ENCODE measurements at regions not wholly inside any gene's neighbourhood (a gene's known extent, or its start where the extent isn't known, plus 50 kb on each side); places are given as distances from the start of the nearest gene placed in this dataset.
"Not testable (repeated sequence)": the region's sequence is repeated elsewhere in the genome, so short reads cannot be mapped to it uniquely, and the experiment has no call there.

- no peak for DNase-seq (ENCODE audit: low spot score)
Measured at GRCh38 chr17:37859451-37859850, 64.8 kb upstream of the TBC1D3K start.

DNA sequence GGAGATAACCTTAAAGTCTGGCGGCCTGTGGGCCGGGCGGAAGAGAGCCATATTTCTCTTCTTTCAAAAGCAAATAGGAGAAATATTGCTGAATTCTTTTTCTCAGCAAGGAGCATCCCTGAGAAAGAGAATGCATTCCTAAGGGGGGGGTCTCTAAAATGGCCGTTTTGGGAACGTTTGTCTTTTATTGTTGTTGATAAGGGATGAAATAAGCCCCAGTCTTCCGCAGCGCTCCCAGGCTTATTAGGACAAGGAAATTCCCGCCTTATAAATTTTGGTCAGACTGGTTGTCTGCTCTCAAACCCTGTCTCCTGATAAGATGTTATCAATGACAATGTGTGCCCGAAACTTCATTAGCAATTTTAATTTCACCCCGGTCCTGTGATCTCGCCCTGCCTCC, 65.8 kb upstream of the TBC1D3K start:
- not testable (repeated sequence) for DNase-seq (ENCODE audit: low spot score)

GRCh38 chr17:37856245-37856644, 68.0 kb upstream of the TBC1D3K start:
- DNase-seq (ENCODE audit: low spot score): no peak

GRCh38 chr17:37849617-37849972, 74.6 kb upstream of the TBC1D3K start:
- DNase-seq (ENCODE audit: low spot score): no peak

- peak; percentile 75 for DNase-seq (ENCODE audit: low spot score)
Measured at GRCh38 chr17:37848690-37849616, 75.3 kb upstream of the TBC1D3K start.

GRCh38 chr17:37847811-37848331, 76.3 kb upstream of the TBC1D3K start:
- DNase-seq (ENCODE audit: low spot score): no peak

GRCh38 chr17:37847102-37847501, 77.1 kb upstream of the TBC1D3K start:
- DNase-seq (ENCODE audit: low spot score): no peak

GRCh38 chr17:37844977-37845293, 79.3 kb upstream of the TBC1D3K start:
- DNase-seq (ENCODE audit: low spot score): no peak

DNA sequence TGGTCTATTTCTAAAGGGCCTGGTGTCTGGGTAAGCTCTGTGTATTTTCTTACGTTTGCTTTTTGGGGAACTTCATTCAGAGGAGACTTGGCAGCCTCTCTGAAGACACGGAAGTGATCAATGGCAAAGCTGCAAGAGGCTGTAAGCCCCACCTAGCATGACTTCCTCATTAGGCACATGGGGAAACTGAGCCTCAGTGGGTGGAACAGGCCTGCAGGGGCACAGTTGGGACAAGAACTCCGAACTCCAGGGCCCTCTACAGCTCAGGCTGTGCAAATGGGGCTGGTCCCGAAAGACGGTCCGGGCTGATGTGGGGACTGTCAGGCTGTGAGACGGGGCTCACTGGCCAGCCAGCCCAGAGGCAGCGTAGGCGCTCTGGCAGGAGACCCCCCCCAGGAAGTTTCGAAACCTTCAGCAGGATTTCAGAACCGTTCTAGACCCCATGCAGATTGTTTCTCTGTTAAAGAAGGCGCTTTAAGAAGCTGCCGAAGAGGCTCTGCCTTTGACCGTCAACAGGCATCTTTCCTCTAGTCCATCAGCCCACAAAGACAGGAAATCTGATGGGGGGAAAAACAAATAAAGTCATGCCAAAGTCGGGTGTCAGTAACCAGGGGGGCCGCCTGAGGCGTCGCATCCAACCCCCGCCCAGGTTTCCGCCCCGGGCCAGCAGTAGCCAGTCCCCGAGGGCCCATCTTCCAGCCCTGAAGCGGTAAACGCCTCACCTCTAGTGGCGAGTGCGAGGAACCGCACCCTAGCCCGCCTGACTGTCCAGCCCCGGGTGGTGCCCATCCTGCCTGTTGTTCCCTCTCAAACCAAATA, 79.8 kb upstream of the TBC1D3K start:
- peak; percentile 93 for DNase-seq (ENCODE audit: low spot score)

DNA sequence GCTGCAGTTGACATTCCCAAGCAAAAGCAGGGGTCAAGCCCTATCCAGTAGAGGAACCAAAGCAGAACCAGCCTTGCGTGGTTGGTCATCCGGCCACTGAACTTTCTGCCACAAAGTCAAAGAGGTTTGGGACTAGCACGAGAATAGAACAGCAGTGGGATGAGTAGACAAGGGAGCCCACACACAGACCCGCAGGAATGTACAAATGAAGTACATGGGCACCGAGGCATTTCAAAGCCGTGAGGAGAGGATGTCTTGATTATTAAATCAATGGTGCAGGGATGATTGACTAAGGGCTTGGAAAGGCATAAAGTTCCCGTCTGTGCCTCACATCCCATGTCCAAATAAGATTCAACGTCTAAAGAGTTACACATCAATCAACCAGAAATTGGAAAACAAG, 81.8 kb upstream of the TBC1D3K start:
- no peak for DNase-seq (ENCODE audit: low spot score)

- no peak for DNase-seq (ENCODE audit: low spot score)
Measured at GRCh38 chr17:37841232-37841631, 83.0 kb upstream of the TBC1D3K start.

GRCh38 chr17:37840576-37840975, 83.6 kb upstream of the TBC1D3K start:
- DNase-seq (ENCODE audit: low spot score): no peak

DNA sequence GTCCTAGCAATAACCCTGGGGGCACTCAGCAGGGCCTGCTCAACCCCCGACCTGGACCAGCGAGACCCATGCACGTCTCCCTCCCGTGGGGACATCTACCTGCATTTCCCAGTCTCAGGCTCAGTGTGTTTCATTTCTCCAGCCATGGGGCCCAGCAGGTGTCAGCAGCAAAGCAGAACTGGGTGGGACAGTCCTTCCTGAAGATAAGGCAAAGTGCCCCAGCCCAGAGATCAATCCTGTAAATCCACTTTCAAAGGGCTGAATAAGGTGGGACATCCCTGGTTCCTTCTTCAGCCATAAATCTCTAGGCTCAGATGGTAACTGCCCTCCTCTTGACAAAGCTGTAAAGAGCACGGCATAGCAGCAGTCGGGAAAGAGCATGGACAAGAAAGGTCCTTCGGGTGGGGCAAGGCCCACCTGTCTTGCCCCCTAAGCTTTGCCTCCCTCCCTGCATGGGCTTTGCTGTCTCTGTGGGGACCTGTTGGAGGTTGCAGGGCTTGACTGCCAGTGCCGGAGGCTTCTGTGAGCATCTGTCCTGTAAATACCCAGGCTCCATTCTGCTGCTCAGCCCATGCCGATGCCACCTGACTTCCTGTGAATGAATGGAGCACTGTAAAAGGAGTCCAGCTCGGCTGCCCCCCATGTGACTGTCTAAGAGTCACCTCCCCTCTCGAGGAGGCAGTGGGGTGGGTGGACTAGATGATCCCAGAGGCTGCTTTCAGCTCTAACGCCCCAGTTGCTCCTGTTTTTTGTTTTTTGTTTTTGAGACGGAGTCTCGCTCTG, 84.8 kb upstream of the TBC1D3K start:
- DNase-seq (ENCODE audit: low spot score): peak; percentile 81

DNA sequence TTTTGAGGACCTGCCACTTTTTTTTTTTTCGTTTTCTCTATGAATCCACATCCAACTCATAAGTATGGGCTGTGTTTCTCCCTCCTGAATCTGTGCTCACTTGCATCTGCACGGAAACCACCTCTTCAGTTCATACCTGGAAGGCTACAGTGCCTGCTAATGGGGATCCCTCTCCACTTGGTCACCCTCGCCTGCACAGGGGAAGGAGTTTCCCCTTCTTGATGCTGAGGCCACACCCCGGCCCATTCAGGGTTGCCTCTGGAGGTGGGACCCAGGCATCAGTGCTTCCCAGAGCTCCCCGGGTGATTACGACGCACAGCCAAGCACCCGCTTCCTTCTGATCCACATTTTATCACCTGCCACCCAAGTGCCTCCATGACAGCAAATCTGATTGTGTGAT, 85.9 kb upstream of the TBC1D3K start:
- no peak for DNase-seq (ENCODE audit: low spot score)

DNA sequence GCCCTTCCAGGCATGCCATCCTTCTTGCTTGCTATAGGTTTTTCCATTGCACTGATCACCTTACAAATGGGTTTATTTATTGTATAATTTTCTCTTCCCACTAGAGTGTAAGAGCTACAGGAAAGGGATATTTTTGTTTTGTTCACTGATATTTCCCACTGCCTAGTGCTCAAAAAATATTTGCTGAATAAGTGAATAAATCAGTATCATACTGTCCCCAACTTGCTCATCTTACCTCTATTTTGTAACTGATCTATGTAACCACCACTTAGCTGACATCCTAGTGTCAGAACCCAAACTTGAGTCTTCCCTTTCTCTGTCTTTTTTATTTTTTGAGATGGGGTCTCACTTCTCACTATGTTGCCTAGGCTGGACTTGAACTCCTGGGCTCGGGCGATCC, 87.6 kb upstream of the TBC1D3K start:
- no peak for DNase-seq (ENCODE audit: low spot score)

GRCh38 chr17:37834168-37834567, 89.3 kb upstream of the HNF1B start:
- DNase-seq (ENCODE audit: low spot score): no peak

DNA sequence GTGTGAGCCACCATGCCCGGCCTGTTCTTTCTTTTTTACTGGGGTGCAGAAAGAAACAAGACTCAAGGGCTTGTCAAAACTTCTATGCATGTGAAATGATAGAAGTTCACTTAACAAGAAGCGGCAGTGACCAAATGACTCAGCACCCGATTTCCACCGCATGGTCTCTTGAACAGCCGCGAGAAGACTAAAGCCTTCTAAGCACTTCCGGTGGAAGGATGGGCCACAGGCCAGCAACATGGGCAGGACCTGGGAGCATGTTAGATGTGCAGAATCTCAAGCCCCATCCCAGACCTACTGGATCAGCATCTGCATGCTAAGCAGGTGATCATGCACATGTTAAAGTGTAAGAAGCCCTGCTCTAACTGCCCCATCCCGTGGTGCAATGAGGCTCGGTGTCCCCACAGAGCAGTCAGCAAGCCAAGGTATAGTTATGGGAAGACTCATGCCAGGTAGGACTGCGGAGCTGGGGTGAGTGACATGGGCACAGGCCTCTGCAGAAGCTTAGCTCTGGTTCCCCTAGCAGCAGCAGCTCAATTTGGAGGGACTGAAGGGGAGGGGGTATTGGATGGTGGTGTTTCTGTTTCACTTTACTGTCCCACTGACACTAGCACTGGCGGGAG, 88.5 kb upstream of the HNF1B start:
- no peak for DNase-seq (ENCODE audit: low spot score)

GRCh38 chr17:37831986-37832385, 87.1 kb upstream of the HNF1B start:
- no peak for DNase-seq (ENCODE audit: low spot score)

DNA sequence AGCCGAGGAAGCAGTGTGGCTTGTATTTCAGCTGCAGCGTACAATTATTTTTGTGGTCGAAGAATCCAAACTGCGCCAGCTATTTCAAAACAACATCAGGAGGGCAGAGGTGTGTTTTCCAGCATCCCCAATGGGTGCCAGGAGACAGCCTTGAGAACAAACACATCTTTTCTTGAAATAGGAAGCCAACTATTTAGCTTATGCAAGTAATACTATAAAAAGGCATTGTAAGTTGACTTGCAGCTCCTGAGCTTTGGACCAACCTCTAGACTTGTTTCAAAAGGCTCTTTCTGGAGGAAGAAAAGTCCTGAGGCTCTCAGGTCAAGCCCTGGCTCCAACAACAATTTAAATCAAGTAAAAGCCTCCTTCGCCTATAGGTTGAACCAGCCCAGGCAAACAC, 86.6 kb upstream of the HNF1B start:
- DNase-seq (ENCODE audit: low spot score): no peak

GRCh38 chr17:37830151-37830993, 85.5 kb upstream of the HNF1B start:
- DNase-seq (ENCODE audit: low spot score): no peak
